ENCODE measurements at regions not wholly inside any gene's neighbourhood (a gene's known extent, or its start where the extent isn't known, plus 50 kb on each side); places are given as distances from the start of the nearest gene placed in this dataset.
"Not testable (repeated sequence)": the region's sequence is repeated elsewhere in the genome, so short reads cannot be mapped to it uniquely, and the experiment has no call there.

GRCh38 chr11:44361813-44362212, 51.9 kb upstream of the ALX4 start:
- DNase-seq (ENCODE audit: low read depth in 2 of 2): no peak

DNA sequence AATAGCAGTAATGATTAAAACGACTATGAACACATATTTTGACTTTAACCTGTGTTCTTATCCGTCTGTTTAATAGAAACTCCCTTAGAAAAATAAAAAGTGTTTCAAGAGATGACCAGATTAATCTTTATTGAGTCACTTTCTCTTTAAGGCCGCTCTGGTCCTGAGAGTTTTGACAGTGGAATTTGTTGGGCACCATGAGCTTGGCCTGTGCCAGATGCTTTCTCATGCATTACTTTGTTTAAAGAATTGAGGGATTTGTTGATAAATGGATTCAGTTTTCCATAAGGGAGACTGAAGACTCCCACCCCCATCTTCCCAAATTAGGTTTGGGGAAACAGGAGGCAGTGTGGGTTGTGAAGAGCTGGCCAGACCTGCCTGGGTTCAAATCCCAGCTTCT, 53.2 kb upstream of the ALX4 start:
- DNase-seq (ENCODE audit: low read depth in 2 of 2): no peak

- no peak for DNase-seq (ENCODE audit: low read depth in 2 of 2)
Observed at GRCh38 chr11:44364596-44364995, 54.7 kb upstream of the ALX4 start.

- DNase-seq (ENCODE audit: low read depth in 2 of 2): no peak
Observed at GRCh38 chr11:44365616-44366015, 55.7 kb upstream of the ALX4 start.

GRCh38 chr11:44366026-44366425, 56.1 kb upstream of the ALX4 start:
- DNase-seq (ENCODE audit: low read depth in 2 of 2): no peak

GRCh38 chr11:44366741-44367140, 56.8 kb upstream of the ALX4 start:
- no peak for DNase-seq (ENCODE audit: low read depth in 2 of 2)

GRCh38 chr11:44367452-44367851, 57.5 kb upstream of the ALX4 start:
- no peak for DNase-seq (ENCODE audit: low read depth in 2 of 2)

GRCh38 chr11:44368886-44369285, 58.9 kb upstream of the ALX4 start:
- no peak for DNase-seq (ENCODE audit: low read depth in 2 of 2)

GRCh38 chr11:44371042-44371441, 61.1 kb upstream of the ALX4 start:
- not testable (repeated sequence) for DNase-seq (ENCODE audit: low read depth in 2 of 2)

DNA sequence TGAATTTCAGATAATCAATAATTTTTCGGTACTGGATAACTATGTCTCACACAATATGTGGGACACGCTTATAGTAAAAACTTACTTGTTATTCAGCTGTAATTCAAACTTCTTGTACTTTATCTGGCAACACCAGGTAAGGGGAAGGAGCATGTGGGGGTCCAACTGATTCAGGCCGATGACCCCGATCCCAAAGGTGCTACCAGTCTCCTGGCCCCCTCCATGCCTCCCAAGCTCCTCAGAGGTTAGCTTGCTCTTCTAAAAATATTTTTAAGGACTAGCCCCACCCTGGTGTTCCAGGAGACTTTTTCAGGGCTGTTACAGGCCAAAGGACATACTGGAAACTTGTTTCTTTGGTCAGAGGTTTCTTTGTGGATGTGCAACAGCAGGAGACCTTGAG, 61.8 kb upstream of the ALX4 start:
- DNase-seq (ENCODE audit: low read depth in 2 of 2): no peak

DNA sequence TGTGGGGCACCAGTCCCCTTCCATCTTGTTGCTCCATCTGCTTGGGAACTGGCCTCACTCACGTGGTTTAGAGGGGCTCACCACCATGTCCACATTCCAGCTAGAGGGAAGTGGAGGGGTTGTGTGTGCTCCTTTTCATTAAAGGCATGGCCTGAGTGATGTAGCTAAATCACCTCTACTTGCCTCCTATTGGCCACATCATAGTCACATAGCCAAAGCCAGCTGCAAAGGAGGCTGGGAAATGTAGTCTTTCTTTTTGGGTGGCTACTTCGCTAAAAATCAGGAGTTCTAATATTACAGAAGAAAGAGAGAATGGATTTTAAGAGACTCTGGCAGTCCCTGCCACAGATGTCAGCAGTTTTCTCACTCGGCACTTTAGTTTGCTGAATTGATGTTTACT, 63.0 kb upstream of the ALX4 start:
- no peak for DNase-seq (ENCODE audit: low read depth in 2 of 2)

DNA sequence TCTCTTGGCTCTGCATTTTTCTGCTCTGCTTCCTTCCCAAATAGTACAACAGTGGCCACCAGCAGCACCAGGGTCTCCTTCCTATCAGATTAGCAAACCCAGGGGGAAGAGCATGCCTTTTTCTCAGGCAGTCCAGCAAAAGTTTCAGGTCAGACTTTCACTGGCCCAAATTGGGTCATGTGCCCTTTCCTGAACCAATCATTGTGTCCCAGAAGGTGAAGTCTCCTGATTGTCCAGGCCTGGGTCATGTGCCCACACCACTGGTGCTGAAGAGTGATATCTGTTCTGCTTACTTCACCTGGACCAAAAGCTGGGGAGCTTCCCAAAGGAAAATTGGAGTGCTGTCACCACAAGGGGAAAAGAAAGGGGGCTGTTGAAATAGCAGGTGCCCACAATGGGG, 64.1 kb upstream of the ALX4 start:
- DNase-seq (ENCODE audit: low read depth in 2 of 2): no peak

- DNase-seq (ENCODE audit: low read depth in 2 of 2): no peak
Observed at GRCh38 chr11:44376423-44376822, 66.5 kb upstream of the ALX4 start.

GRCh38 chr11:44377121-44377520, 67.2 kb upstream of the ALX4 start:
- DNase-seq (ENCODE audit: low read depth in 2 of 2): no peak

DNA sequence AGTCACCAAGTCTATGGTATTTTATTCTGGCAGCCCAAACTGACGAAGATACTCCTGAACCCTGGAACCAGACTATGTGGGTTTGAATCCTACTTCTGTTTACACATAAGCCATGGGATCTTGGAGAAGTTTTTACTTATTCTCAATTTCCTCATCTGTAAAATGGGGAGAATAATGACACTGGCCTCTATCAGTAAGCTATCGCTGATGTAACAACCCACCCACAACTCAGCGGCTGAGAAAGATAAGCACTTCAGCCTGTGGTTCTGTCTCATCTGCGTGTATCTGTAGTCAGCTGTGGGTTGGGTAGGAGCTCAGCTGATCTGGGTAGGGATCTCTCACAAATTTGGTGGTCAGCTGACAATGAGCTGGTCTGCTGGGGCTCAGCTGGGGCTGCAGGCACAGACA, 68.0 kb upstream of the ALX4 start:
- DNase-seq (ENCODE audit: low read depth in 2 of 2): no peak

DNA sequence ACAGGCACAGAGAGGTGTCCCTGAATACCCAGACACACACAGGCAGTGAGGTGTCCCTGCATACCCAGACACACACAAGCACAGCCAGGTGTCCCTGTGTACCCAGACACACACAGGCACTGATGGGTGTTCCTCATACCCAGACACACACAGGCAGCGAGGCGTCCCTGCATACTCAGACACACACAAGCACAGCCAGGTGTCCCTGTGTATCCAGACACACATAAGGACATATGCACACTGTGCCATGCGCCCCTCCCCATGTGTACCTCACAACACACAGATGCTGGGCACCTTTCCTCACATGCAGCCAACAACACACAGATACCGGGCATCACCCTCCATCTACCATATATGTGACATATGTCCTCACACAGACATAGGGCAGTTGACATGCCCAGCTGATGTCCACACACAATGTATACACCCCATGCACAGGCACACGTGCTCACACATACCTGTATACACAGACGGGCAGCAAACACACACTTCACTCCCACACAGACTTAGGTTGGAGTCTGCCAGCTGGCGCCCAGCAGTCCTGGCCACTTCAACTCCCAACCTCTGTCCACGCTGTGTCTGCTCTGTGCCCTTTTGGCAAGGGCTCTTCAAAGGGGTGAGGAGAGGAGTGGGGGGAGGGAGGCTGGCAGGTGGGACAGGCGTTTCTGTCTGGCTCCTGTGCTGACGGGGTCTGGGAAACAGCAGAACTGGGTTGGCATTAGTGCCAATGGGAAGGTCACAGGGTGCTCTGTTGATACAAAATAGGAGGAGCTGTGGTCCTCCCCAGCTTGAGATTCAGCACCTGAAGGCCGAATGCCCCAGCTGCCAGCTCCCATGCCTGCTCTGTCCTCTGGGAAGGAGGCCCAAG, 69.4 kb upstream of the ALX4 start:
- DNase-seq (ENCODE audit: low read depth in 2 of 2): no peak

GRCh38 chr11:44380009-44380313, 70.0 kb upstream of the ALX4 start:
- no peak for DNase-seq (ENCODE audit: low read depth in 2 of 2)

GRCh38 chr11:44380820-44381219, 70.9 kb upstream of the ALX4 start:
- no peak for DNase-seq (ENCODE audit: low read depth in 2 of 2)

DNA sequence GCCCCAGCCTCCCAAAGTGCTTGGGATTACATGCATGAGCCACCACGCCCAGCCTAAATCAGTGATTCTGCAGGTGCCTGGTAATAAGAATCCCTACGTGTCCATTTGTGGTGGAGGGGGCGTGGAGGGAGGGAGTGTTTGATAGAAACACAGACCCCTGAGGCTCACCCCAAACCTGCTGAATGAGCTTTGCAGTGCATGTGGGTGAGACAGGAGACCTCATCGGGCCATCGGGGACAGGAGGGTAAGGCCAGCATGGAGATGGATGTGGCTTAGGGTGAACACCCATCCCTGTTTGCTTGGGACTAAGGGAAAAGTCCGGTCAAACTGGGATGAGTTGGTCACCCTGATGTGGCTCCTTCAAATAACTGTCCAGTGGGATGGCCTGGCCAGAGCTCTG, 71.3 kb upstream of the ALX4 start:
- DNase-seq (ENCODE audit: low read depth in 2 of 2): no peak

- no peak for DNase-seq (ENCODE audit: low read depth in 2 of 2)
Observed at GRCh38 chr11:44382118-44382517, 72.2 kb upstream of the ALX4 start.

DNA sequence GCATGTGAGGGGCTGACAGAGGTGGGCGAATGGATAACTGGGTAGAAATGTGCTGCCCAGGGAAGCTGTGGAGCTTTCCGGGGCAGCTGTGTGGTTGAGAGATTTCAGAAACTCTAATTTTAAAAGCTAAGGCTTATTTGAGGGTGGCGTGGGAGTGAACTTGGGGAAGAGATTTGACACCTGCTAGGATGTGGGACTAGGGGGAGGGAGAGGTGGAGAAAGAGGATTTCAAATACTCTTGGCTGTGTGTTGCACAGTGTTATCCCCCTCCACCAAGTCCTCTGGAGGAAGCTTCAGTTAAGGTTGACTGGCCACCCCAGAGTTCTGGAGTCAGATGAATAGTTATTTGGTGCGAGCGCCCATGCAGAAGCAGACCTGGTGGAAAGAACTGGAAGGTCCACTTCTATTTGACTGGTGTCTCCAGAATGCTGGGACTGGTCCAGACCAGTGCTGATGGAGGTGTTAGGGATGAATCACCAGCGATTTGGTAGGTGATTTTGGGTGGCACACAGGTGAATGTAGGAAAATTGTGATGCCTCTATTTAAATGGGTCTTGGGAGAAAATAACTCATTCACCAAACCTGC, 72.8 kb upstream of the ALX4 start:
- no peak for DNase-seq (ENCODE audit: low read depth in 2 of 2)

- DNase-seq (ENCODE audit: low read depth in 2 of 2): no peak
Observed at GRCh38 chr11:44383246-44383645, 73.3 kb upstream of the ALX4 start.

GRCh38 chr11:44387415-44387814, 77.5 kb upstream of the ALX4 start:
- DNase-seq (ENCODE audit: low read depth in 2 of 2): no peak

DNA sequence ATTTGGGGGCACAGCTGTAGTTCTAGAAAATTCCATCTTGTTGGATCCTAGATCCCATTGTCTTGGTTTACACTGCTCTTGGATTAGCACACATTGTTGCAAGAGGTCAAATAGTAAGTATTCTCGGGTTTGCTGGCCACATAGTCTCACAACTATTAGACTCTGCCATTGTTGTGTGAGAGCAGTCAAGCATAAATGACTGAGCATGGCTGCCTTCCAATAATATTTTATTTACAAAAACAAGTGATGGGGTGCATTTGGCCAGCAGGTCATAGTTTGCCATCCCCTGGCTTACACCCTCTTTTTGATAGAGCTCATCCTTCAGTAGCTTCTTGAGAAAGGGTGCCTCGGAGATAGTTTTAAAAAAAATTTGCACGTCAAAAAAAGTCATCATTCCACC, 77.9 kb upstream of the ALX4 start:
- DNase-seq (ENCODE audit: low read depth in 2 of 2): no peak

Measured in stimulated activated CD4-positive, alpha-beta T cell treated with anti-CD3 and anti-CD28 coated beads, Interleukin-12 subunit alpha, Interleukin-12 subunit beta, amount 100 ng/mL, for 24 hours (primary cell).